ENCODE measurements at regions not wholly inside any gene's neighbourhood (a gene's known extent, or its start where the extent isn't known, plus 50 kb on each side); places are given as distances from the start of the nearest gene placed in this dataset.

DNA sequence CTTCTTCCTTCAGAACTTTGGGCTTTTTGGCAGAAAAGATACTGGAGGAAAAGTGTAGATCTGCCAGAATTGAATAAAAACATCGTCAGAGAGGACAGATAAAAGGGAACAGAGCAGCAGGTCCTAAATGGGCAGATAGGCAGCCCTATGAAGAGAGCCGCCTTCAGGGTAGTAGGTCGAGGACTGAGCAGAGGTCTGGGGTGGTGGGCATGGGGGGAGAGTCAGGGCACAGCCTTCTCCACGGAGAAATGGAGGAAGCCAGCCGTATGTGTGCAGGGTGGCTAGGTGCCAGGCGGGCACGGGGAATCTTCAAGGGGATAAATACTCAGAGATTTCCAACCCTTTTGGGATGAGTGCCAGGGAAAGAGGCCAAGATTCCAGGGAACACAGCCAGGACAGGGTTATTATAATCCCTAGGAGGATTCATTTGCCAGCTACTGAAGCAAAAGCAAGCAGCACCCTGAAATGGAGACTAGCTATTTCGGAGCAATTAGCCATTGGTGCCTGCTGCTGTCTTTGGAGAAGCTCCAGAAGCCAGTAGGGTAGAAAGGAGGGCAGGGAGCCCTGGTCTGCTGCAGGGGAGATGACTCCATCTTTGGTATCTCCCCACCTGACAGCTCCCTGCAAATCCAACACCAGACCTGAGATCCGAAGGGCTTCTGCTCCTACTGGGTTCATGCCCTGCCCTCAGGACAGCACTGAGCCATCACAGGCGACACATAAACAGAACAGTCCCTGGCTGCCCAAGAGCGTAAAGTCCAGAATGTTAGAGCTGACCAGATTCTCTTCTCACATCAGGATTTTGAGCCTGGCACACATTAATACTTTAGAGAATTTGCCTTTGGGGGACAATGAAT, 174.5 kb upstream of the NTM start:
- no peak for DNase-seq

DNA sequence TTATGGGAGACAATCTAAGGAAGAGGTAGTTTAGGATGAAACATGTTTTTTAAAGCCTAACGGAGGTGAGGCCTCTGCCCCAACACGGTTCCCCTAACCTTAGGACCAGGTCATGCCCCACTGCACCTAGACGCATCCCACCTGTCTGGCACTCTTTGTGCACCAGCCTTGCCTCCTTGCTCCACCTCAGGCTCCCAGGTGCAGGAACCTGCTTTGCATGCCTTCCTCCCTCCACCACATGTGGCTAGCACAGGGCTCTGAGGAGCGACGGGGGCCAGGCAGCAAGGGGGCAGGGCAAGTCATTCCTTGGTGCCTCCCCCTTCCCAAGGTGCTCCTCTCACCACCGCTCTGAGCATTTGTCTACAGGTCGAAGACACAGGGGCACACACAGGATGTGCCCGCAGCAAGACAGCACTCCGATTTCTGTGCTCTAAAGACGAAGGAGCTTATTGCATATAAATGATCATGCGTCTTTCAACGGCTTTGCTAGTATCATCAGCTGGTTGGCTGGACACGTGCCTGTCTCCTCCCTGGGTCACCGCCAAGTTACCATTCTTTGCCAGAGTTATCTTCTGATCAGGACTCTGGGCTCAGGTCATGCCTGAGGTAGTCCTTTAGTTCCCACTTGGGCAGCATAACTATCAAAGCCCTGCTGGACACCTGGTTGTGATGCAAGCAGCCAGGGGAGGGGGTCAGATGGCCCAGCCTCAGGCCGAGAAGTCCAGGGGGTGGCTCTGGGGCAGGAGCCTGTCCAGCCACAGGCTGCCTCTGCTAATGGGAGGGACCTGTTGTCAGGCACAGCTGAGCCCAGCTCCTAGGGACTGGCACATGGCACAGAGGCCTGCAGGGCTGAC, 172.0 kb upstream of the NTM start:
- no peak for DNase-seq

DNA sequence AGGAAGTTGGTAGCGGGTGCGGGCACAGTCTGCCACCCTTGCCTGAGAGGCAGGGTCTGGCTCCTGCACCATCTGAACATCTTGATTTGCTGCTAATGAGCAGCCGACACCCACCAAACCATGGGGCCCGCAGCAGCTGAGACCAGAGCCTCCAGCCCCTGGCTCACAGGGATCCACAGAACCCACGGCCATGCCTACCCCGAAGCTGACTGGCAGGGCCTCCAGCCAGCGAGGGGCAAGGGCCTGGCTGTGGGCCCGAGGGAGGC, 171.5 kb upstream of the NTM start:
- DNase-seq: no peak

DNA sequence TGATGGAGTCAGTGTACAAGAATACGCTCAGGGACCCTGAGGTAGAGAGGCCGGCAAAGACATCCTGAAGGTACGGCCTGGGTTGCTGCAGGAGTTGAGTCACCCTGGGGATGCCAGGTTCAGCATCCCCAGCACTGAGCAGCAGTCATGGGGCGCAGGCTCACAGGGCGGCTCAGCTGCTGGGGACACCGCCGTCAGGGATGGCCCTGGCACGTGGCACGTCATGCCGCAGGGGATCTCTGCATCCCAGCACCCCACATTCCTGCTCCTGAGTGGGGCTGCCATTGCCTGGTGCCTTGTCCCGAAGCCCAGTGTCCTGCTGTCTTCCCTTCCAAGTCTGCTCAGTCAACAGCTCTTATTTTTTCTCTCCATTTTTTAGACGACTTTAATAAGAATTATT, 168.7 kb upstream of the NTM start:
- no peak for DNase-seq

DNA sequence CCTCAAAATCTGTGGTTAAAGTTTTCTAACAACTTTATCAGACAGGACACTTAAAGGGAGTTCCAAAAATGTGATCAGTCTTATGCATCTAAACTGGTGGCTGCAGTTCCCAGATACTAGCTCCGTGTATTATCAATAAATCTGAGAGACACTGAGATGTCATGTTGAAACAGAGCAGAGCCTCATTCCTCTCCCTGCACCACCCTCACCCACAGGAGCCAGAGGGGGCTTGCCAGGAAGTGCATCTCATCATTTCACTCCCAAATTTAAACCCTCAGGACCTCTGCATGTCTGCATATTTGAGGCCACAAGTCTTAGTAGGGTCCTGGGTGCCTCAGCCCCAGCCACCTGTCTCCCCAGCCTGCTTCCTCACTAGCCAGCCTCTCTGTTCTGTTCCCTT, 167.4 kb upstream of the NTM start:
- no peak for DNase-seq

DNA sequence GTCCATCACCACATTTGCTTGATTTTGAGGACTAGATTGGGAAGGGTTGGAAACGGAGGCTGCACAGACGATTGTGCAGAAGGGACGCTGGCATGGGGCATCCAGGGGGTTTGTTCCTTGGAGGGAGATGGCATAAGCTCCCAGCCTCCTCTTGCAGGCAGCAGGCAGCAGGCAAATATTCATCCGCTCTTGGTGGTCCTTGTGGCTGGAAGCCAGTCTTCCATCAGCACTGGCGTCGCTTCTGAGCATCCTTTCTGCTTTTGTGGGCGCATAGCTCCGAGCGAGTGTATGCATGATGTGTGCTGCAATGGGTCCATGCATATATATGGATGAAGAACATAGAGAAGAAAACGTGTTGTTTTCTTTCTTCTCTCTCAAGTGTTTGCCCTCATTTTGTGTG, 166.1 kb upstream of the NTM start:
- DNase-seq: no peak

DNA sequence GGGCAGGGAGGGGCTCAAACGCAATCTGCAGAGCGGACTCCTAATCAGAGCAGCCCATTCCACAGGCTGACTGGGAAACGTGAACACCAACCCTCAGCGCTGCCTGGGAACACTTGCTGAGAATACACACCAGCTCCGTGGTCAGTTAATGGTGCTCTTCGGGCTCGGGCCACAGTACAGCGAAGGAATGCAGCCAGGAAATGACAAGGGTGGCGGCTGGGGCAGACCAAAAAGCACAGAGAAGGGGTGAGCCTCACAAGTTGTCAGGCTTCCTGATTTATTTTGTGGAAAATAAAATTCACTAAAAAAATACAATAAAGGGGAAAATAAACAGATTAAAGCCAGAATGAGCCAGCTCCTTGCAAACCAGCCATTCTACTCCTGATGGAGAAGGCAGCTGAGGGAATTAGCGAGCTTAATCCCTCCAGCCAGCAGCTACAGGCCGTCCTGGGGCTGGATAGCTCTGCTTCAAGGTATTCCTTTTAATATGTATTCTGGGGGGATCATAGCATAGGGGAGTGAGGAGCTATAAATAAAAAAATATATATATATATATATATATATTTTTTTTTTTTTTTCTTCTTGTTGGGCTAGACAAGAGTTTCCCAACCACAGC, 165.5 kb upstream of the NTM start:
- no peak for DNase-seq

DNA sequence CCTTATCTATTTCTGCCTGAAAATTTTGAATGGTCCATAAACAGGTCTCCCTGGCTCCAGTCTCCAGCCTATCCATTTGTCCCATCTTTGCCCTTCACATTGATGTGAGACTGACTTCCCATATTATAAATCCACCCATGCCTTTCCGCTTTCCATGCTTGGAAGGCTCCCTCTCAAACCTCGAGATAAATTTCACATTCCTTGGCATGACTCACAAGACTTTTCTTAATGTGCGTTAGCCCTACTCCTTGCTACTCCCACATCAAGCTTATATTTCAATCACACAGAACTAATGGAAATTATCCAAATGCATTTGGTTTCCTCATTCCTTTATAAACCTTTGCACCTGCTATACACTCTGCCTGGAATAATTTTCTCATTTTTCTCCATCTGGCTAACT, 163.7 kb upstream of the NTM start:
- no peak for DNase-seq

DNA sequence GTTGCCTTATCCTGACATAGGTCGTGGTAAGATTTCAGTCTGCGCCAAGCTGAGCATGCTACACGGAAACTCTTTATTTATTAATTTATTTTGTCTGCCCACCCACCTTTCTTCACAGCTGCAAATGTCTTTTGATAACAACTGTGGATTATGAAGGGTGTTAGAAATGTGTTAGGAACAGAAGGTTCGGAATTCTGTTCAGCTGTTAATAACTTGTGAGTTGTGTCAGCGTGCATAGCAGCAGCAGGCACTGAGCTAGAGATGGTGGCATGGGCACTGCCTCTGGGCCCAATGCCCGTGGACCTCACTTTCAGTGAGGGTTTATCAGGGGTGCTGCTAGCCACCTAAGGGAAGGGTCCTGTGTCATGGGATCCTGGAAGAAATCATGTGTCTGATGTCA, 162.5 kb upstream of the NTM start:
- no peak for DNase-seq

DNA sequence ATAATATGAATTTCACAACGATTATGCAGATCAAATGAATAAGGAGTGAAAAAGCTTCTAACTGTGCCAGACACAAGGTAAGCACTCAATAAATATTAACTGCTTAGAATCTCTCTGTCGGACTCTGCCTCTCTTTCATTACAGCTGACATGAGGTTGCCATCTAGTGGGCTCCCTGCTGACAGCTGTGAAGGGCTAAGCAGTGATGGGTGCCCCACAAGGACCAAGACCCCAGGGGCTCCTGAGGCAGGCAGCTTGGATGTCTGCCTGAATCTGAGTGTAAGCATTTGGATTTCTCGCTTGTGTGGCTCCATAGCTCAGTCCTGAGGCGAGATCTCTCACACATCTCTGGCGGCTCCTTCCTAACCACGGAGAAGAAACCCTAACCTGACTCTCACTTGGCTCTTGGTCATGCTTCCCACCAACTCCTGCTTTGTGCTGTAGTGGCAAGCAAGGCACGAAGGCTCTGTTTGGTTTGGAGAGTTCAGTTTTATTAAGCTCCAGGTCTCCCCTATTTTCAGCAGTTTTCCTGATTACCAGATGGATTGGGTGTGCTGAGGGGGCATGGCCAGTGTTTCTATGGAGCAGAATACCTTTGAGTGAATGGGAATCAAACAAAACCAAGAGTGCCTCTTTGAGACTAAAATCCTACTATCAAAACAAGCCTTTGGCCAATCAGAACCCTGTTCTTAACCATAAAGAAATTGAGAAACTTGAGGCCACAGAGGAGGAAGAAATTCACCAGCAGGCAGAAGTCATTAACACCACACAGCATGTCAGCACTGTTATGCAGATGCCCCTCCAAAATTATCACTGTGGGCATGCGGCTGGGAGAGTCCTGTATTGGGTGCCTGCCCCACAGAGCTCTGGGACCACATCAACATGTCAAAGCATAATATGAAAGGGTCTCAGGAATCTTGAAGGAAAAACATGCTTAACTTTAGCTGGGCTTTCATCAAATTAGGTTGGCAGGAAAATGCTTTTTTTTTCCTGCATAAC, 152.8 kb upstream of the NTM start:
- no peak for DNase-seq

DNA sequence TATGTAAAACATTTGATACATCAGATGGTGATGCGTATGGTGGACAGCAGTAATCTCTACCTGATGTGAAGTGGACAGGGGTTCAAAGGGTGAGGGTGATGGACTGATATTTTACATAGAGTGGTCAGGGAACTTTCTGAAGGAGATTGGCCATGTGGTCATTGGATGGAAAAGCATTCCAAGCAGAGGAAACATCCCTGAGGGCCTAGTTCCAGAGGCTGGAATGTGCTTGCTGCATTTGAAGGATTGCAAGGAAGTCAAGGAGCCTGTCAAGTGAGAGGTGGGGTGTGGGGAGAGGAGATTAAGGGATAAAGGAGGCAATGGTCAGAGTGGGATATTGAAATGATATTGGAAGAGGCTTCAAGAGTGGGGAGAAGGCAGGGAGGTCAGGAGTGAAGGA, 151.9 kb upstream of the NTM start:
- no peak for DNase-seq

DNA sequence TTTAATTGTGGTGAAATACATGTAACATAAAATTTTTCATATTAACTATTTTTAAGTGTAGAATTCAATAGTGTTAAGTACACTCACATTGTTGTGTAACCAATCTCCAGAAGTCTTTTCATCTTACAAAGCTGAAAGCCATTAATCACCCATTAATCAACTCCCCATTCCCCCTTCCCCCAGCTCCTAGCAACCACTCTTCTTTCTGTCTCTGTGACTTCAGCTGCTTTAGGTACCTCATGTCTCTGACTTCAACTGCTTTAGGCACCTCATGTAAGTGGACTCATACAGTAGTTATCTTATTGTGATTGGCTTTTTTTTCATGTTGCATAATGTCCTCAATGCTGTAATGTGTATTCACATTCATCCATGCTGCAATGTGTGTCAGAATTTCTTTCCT, 150.8 kb upstream of the NTM start:
- no peak for DNase-seq

DNA sequence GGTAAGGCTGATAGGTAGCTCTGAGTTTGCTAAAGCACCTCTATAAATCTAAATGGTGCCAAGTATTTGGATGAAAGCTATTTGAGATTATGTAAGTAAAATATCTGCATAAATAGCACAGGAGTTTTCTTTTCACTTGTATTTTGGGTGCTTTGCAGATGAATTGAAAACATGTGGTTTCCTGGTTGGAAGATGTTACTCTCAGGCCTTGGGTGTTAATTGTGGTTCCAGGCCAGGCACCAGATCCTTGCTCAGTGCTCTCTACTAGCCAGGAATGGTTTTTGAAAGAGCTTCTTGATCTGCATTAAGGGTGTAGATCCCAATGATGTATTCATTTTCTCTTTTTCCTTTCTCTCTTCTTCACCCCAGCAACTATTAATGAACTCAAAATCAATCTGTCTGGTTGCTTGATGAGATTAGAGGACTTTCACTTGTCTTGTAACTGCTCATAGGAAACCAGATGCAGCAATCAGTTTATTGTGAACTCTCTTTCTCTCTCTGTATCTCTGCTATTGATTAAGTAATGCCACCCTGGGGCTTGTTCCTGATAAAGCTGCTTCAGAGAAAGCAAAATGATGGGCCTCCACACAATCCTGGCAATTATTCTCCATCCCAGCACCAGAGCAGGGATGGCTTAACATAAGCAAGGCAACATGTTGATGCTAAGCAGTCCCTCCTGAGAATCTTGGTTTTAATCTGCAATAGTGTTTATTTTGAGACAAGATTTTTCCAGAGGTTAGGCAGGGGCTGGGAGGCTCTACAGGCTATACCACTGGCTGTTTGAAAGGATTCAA, 147.0 kb upstream of the NTM start:
- DNase-seq: no peak

DNA sequence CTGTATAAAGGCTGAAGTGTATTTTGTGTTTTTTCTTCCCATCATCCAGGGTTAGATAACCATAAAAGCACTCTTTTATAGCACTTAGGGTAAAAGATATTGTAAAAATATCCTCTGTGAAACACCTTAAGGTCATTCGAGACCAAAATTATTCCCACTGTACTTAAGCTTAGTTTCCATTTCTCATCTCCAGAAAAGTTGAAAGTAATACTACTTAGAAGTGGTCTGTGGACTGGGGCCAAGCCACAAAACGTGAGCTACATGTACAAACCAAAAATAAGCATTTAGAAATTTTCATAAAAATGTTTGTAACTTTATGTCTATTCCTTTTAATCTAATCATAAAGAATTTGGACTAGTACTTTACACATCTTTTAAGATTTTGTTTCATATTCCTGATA, 142.0 kb upstream of the NTM start:
- no peak for DNase-seq

DNA sequence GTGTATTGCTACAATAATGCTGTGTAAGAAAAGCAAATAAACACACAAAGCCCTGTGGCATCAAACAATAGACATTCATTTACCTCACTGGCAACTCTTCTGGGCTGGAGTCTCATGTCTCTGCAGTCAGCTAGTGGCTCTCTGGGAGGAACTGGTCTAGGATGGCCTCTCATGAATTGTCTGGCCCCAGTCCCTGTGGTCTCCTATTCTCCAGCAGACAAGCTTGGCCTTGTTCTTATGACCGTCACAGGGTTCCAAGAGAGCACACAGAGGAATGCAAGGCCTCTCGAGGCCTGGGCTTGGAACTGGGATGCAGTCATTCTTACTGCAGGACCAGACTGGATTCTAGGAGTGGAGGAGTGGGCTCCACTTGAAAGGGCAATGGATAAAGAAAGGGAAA, 141.2 kb upstream of the NTM start:
- no peak for DNase-seq

DNA sequence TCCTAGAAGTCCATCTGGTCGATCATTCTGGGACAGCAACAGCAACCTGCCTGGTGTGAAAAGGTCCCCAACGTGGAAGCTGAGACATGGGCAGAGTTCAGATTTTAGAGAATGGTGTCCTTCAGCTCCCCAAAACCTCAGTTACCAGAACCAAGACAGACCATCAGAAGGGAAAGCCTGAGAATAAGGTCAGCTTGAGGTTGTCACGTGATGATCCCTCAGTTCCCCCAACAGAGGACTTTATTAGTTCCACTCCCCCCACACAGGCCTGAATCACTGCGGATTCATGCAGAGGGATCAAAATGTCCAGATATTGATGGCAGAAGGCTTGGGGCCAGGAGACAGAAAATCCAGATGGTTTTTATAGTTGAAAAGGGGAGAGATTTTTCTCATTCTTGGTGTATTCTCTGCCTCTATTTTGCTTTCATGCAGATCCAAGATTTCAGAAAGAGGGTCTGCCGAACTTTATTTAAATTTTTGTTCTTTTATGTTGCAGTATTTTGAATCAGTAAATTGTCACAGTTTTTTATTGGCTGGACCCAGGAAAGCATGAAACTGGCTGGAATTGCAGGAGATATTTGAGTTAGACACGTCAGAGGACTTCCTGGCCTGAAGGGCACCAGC, 139.0 kb upstream of the NTM start:
- DNase-seq: no peak

DNA sequence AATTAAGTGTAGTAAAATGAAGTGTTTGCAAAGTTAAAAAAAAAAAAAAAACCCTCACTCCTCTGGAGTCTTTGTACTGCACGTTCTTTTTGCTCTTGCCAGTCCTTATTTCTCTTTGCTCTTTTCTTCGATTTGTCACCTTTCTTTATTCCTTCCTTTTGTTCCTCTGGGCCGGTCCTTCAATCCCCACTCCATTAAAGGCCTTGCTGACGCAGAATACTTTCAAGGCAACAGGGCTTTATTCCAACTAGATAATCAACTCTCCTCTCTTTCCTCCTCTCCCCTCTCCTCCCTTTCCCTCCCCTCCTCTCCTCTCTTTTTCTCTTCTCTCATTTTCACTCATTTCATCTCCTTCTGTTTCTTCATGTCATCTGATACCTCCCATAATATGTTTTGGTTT, 138.2 kb upstream of the NTM start:
- DNase-seq: no peak

DNA sequence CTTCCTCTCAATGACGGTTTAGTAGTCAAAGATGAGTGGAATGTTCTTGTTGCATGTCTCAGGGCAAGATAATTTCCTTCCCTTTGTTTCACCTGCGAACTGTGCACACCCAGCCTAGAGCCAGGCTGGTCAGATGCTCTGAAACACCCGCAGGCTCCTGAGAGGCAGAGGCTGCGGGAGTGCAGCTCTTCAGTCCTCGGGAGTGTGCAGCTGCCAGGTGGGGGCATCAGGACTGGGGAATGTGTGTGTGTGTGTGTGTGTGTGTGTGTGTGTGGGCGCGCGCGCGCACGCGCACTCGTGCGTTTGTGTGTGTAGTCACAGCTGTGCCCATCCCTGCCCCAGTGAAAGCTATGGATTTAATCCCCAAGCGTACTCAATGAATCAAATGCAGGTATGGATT, 136.2 kb upstream of the NTM start:
- no peak for DNase-seq

DNA sequence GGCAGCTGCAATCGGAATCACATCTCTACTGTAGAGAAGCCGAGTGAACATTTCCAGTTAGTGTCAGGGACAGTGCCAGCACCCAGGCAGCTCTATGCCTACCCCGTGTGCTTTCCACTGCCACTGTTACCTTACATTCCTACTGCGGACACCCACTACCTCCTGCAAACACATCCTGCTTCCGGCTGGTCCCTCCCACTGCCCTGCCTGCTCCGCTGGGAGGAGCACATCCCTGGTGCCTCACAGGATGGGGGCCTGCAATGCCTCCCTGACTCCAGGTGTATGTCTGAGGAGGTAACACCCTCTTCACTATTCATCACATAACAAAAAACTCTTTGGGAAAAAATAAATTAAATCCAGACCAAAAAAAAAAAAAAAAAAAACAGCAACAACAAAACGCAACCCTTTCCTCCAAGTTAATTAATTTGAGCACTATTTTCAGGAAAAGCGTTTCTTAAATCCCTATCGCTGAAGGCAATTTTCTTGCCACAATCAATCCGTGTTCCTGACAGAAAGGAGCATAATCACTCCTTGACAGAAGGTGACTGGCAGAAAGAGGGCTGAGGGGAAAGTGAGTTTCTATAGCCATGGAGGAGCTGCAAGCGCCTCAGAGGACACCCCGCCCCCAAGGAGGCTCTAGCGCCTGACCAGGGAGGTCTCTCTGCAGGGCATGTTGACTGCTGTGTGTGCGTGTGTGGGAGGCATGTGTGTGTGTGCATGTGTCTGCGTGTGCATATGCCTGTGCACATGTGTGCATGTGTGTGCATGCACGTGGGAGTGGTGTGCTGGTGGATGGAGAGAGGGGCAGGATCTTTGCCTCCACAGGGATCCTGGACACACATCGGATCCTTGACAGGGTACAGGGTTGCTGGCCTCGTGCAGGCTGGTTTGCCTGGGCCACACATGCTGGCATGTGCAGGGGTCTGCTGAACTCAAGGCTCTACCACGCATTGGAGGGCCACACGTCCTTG, 134.8 kb upstream of the NTM start:
- no peak for DNase-seq

DNA sequence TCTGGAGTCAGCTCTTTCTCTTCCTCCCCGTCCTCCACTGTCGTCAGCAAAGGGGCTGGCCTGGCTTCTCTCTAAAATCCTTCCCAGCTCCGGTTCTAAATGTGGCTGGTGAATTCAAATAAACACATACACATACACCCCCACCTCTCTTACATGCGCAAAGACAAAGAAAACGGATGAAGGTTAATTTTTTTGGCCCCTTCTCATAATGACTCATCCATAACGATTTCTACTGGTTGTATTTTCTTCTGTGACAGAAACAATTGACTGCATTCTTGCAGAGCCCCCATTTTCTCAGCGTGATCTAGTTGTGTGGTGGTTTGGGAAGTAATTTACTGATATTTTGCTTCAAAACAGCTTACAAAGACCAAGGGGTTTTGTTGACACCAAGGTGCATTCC, 130.0 kb upstream of the NTM start:
- no peak for DNase-seq
